ENCODE measurements at regions not wholly inside any gene's neighbourhood (a gene's known extent, or its start where the extent isn't known, plus 50 kb on each side); places are given as distances from the start of the nearest gene placed in this dataset.

DNA sequence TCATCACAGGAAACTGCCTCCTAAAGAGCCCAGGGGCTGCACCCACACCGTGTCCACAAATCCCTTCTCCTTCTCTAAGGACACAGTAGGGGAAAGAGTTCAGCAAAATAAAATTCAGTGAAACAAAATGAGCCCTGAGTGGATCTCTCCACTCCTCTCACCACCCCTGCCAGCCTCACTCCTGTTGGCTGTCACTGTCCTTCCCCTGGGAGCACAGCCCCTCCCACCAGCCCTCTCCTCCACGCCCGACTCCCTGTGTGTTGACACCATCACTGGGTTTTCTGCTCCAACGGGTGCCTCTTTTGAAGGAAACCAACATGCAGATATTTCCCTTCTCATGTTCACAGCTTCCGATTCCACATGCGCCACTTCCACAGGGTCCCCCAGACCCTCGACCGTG, 356.2 kb downstream of the AJAP1 start (continued):
- TF ChIP-seq, protein P1, sequence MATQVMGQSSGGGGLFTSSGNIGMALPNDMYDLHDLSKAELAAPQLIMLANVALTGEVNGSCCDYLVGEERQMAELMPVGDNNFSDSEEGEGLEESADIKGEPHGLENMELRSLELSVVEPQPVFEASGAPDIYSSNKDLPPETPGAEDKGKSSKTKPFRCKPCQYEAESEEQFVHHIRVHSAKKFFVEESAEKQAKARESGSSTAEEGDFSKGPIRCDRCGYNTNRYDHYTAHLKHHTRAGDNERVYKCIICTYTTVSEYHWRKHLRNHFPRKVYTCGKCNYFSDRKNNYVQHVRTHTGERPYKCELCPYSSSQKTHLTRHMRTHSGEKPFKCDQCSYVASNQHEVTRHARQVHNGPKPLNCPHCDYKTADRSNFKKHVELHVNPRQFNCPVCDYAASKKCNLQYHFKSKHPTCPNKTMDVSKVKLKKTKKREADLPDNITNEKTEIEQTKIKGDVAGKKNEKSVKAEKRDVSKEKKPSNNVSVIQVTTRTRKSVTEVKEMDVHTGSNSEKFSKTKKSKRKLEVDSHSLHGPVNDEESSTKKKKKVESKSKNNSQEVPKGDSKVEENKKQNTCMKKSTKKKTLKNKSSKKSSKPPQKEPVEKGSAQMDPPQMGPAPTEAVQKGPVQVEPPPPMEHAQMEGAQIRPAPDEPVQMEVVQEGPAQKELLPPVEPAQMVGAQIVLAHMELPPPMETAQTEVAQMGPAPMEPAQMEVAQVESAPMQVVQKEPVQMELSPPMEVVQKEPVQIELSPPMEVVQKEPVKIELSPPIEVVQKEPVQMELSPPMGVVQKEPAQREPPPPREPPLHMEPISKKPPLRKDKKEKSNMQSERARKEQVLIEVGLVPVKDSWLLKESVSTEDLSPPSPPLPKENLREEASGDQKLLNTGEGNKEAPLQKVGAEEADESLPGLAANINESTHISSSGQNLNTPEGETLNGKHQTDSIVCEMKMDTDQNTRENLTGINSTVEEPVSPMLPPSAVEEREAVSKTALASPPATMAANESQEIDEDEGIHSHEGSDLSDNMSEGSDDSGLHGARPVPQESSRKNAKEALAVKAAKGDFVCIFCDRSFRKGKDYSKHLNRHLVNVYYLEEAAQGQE (IDR thresholded peaks at IDR 0.05; ENCODE audit: unreplicated experiment) = no peak
- TF ChIP-seq, protein P2, sequence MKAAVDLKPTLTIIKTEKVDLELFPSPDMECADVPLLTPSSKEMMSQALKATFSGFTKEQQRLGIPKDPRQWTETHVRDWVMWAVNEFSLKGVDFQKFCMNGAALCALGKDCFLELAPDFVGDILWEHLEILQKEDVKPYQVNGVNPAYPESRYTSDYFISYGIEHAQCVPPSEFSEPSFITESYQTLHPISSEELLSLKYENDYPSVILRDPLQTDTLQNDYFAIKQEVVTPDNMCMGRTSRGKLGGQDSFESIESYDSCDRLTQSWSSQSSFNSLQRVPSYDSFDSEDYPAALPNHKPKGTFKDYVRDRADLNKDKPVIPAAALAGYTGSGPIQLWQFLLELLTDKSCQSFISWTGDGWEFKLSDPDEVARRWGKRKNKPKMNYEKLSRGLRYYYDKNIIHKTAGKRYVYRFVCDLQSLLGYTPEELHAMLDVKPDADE (IDR thresholded peaks at IDR 0.05) = no peak
- TF ChIP-seq JUNB (IDR thresholded peaks at IDR 0.05; ENCODE audit: unreplicated experiment) = no peak

DNA sequence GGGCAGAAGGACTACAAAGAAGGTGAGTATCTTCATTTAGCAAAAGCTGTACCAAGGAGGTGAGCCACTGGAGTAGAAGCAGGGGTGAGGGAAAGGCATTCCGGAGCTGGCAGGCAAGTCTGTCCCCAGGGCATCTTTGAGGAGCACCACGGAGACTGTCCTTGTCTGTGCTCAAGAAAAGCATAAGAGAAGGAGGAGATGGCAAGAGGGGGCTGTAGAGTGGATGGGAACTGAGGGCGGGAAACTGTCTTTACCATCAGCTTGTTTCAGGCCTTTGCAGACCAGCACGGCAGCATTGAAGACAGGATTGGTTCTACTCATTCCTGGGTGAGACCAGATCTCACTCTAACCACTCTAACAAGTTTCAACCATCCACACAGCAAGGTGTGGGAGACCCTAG, 355.8 kb downstream of the AJAP1 start:
- no peak overlapping the region for H3K4me3 Mint-ChIP-seq
- H3K27me3 ChIP-seq (ENCODE audit: insufficient read depth) = no peaks in the 10 kb centered on the region
- no peak for TF ChIP-seq POLR2AphosphoS5 (IDR thresholded peaks at IDR 0.05; ENCODE audit: low read depth)
- TF ChIP-seq, protein P3, sequence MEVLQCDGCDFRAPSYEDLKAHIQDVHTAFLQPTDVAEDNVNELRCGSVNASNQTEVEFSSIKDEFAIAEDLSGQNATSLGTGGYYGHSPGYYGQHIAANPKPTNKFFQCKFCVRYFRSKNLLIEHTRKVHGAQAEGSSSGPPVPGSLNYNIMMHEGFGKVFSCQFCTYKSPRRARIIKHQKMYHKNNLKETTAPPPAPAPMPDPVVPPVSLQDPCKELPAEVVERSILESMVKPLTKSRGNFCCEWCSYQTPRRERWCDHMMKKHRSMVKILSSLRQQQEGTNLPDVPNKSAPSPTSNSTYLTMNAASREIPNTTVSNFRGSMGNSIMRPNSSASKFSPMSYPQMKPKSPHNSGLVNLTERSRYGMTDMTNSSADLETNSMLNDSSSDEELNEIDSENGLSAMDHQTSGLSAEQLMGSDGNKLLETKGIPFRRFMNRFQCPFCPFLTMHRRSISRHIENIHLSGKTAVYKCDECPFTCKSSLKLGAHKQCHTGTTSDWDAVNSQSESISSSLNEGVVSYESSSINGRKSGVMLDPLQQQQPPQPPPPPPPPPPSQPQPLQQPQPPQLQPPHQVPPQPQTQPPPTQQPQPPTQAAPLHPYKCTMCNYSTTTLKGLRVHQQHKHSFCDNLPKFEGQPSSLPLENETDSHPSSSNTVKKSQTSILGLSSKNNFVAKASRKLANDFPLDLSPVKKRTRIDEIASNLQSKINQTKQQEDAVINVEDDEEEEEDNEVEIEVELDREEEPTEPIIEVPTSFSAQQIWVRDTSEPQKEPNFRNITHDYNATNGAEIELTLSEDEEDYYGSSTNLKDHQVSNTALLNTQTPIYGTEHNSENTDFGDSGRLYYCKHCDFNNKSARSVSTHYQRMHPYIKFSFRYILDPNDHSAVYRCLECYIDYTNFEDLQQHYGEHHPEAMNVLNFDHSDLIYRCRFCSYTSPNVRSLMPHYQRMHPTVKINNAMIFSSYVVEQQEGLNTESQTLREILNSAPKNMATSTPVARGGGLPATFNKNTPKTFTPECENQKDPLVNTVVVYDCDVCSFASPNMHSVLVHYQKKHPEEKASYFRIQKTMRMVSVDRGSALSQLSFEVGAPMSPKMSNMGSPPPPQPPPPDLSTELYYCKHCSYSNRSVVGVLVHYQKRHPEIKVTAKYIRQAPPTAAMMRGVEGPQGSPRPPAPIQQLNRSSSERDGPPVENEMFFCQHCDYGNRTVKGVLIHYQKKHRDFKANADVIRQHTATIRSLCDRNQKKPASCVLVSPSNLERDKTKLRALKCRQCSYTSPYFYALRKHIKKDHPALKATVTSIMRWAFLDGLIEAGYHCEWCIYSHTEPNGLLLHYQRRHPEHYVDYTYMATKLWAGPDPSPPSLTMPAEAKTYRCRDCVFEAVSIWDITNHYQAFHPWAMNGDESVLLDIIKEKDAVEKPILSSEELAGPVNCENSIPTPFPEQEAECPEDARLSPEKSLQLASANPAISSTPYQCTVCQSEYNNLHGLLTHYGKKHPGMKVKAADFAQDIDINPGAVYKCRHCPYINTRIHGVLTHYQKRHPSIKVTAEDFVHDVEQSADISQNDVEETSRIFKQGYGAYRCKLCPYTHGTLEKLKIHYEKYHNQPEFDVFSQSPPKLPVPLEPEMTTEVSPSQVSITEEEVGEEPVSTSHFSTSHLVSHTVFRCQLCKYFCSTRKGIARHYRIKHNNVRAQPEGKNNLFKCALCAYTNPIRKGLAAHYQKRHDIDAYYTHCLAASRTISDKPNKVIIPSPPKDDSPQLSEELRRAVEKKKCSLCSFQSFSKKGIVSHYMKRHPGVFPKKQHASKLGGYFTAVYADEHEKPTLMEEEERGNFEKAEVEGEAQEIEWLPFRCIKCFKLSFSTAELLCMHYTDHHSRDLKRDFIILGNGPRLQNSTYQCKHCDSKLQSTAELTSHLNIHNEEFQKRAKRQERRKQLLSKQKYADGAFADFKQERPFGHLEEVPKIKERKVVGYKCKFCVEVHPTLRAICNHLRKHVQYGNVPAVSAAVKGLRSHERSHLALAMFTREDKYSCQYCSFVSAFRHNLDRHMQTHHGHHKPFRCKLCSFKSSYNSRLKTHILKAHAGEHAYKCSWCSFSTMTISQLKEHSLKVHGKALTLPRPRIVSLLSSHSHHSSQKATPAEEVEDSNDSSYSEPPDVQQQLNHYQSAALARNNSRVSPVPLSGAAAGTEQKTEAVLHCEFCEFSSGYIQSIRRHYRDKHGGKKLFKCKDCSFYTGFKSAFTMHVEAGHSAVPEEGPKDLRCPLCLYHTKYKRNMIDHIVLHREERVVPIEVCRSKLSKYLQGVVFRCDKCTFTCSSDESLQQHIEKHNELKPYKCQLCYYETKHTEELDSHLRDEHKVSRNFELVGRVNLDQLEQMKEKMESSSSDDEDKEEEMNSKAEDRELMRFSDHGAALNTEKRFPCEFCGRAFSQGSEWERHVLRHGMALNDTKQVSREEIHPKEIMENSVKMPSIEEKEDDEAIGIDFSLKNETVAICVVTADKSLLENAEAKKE (CRISPR knock-in tag; IDR thresholded peaks at IDR 0.05) = no peak
- no peak for TF ChIP-seq ZNF331 (CRISPR knock-in tag; IDR thresholded peaks at IDR 0.05; ENCODE audit: low read depth)
- no peak for TF ChIP-seq CREB1 (CRISPR knock-in tag; IDR thresholded peaks at IDR 0.05; ENCODE audit: low read depth)
- no peak for TF ChIP-seq NANOG (IDR thresholded peaks at IDR 0.05; ENCODE audit: borderline replicate concordance)
- TF ChIP-seq ZNF114 (CRISPR knock-in tag; IDR thresholded peaks at IDR 0.05) = no peak
- no peak for TF ChIP-seq STAT1 (IDR thresholded peaks at IDR 0.05; ENCODE audit: unreplicated experiment)
- TF ChIP-seq EZH2 (IDR thresholded peaks at IDR 0.05; ENCODE audit: low read depth, unreplicated experiment) = no peak
- TF ChIP-seq, protein P2 (IDR thresholded peaks at IDR 0.05) = no peak
- TF ChIP-seq, protein P4, sequence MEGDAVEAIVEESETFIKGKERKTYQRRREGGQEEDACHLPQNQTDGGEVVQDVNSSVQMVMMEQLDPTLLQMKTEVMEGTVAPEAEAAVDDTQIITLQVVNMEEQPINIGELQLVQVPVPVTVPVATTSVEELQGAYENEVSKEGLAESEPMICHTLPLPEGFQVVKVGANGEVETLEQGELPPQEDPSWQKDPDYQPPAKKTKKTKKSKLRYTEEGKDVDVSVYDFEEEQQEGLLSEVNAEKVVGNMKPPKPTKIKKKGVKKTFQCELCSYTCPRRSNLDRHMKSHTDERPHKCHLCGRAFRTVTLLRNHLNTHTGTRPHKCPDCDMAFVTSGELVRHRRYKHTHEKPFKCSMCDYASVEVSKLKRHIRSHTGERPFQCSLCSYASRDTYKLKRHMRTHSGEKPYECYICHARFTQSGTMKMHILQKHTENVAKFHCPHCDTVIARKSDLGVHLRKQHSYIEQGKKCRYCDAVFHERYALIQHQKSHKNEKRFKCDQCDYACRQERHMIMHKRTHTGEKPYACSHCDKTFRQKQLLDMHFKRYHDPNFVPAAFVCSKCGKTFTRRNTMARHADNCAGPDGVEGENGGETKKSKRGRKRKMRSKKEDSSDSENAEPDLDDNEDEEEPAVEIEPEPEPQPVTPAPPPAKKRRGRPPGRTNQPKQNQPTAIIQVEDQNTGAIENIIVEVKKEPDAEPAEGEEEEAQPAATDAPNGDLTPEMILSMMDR (conservative IDR thresholded peaks at IDR 0.05; ENCODE audit: low read depth in 2 of 2) = no peak

More for the DNA sequence above, 355.8 kb downstream of the AJAP1 start:
- no peaks in the 10 kb centered on the region for H3K4me1 ChIP-seq (ENCODE audit: insufficient read depth)
- ATAC-seq (no peak), DNase-seq (ENCODE audit: low spot score) (no peak)
- Mint-ChIP-seq H3K36me3 (ENCODE audit: low read depth) (no peaks in the 10 kb centered on the region), H3K9me3 (peaks cover 5% of the 10 kb centered on the region; the same call in 2 of the 3 replicates), H3K4me1 (no peaks in the 10 kb centered on the region), H3K27me3 (ENCODE audit: insufficient read depth, low read depth, poor library complexity) (peaks cover 1% of the 10 kb centered on the region), H3K27ac (no peak overlapping the region)
- no peak overlapping the region for H3K4me3 ChIP-seq
- no peak overlapping the region for H3K4me2 ChIP-seq
- H3K9me2 ChIP-seq (ENCODE audit: insufficient read depth) = no peaks in the 10 kb centered on the region
- no peak overlapping the region for H3K27ac ChIP-seq (ENCODE audit: low read depth)
- no peaks in the 10 kb centered on the region for H3F3A ChIP-seq (replicated peaks; ENCODE audit: low read depth)
- peaks cover 6% of the 10 kb centered on the region for H3K36me3 ChIP-seq (ENCODE audit: insufficient read depth)
- no peaks in the 10 kb centered on the region for H3K79me2 ChIP-seq (replicated peaks; ENCODE audit: insufficient read depth)
- no peaks in the 10 kb centered on the region for H4K20me1 ChIP-seq (replicated peaks; ENCODE audit: insufficient read depth)
- H2AFZ ChIP-seq = no peak overlapping the region
